Naive B cell (primary cell): ENCODE measurements at regions not wholly inside any gene's neighbourhood (a gene's known extent, or its start where the extent isn't known, plus 50 kb on each side); places are given as distances from the start of the nearest gene placed in this dataset.
"Not testable (repeated sequence)": the region's sequence is repeated elsewhere in the genome, so short reads cannot be mapped to it uniquely, and the experiment has no call there.

Experiments used
- ATAC-seq, 2 donors: fragments of 150-1000 bp; cut with Tn5 transposase; 2 replicates each; pipeline ENCODE4 v1.10.0; 2021; ENCODE audit warnings: low read depth in 2 of 2, mild to moderate bottlenecking in 2 of 2, moderate library complexity in 2 of 2
- DNase-seq: peaks from one replicate; pipeline ENCODE4 v3.0.0; 2022
- H3K27ac Mint-ChIP-seq, 6 donors: one replicate each; pipeline ENCODE4 v1.8.0; 2020 to 2022; ENCODE audit warnings: mild to moderate bottlenecking in 6 of 6, mixed read lengths in 6 of 6, moderate library complexity in 5 of 6, inconsistent platforms in 2 of 6
- H3K27me3 Mint-ChIP-seq, 3 donors: one replicate each; pipeline ENCODE4 v1.8.0; 2021 to 2022; ENCODE audit warnings: mixed read lengths in 3 of 3, mild to moderate bottlenecking in 1 of 3
- H3K36me3 Mint-ChIP-seq, 2 donors: one replicate each; pipeline ENCODE4 v1.8.0; 2020 to 2022; ENCODE audit warnings: mixed read lengths in 2 of 2, inconsistent platforms in 1 of 2, mild to moderate bottlenecking in 1 of 2
- H3K4me1 Mint-ChIP-seq, 3 donors: one replicate each; pipeline ENCODE4 v1.8.0; 2020 to 2022; ENCODE audit warnings: mixed read lengths in 3 of 3, inconsistent platforms in 1 of 3, mild to moderate bottlenecking in 1 of 3, moderate library complexity in 1 of 3
- H3K4me3 Mint-ChIP-seq, 8 donors: one replicate each; pipeline ENCODE4 v1.8.0; 2020 to 2022; ENCODE audit warnings: mild to moderate bottlenecking in 8 of 8, mixed read lengths in 8 of 8, moderate library complexity in 8 of 8, inconsistent platforms in 2 of 8
- H3K9me3 Mint-ChIP-seq, 7 donors: one replicate each; pipeline ENCODE4 v1.8.0; 2020 to 2022; ENCODE audit warnings: mixed read lengths in 7 of 7, mild to moderate bottlenecking in 5 of 7, inconsistent platforms in 2 of 7, moderate library complexity in 1 of 7

DNA sequence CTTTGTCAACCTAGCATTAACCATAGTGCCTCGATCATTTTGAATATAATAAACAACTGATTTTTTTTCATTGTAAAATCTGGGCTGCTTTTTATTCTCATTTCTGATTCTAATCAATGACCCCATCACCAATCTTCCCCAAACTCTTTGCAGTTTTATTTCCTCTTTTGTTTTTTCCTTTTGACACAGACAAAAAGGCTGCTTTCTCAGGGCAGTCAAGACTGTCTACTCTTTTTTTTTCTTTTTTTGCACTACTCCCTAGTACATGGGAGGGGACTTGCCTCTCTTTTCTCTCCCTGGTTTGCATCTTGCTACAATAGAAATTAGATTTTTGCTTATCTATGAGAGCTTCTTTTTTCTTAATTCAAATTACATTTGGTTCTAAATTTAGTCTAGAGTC is 987.9 kb downstream of the ADGRL2 start:
- H3K9me3 Mint-ChIP-seq, result peaks cover 4 to 27% (median 10%) of the 10 kb centered on the region in 7 donors
- ATAC-seq (no peak), DNase-seq (no peak)
- no peak overlapping the region for H3K4me3 Mint-ChIP-seq
- no peaks in the 10 kb centered on the region for H3K27me3 Mint-ChIP-seq
- no peaks in the 10 kb centered on the region for H3K36me3 Mint-ChIP-seq
- no peaks in the 10 kb centered on the region for H3K4me1 Mint-ChIP-seq
- peak overlapping the region in 1 of 6 donors; percentile 94 for H3K27ac Mint-ChIP-seq

DNA sequence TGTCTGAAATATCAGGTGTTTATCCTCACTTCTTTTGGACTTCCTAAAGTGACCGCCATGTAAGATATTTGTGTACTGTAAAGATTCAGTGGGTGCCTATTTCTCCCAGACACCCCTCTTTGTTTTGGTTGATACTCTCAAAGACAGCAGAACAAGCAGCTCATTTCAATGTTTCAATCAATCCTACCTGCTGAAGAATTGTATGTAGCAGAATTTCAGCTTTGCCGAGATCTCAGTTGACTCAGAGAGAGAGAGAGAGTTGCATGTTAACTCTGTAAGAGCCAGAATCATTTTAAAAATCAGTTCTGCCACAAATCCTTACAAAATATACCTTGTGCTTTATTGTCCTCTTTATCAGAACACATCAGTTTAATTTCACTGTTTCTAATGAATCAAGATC is 987.3 kb downstream of the ADGRL2 start:
- H3K9me3 Mint-ChIP-seq, result peaks cover 4 to 27% (median 10%) of the 10 kb centered on the region in 7 donors
- H3K36me3 Mint-ChIP-seq, result no peaks in the 10 kb centered on the region
- no peak overlapping the region for H3K4me3 Mint-ChIP-seq
- H3K27me3 Mint-ChIP-seq, result no peaks in the 10 kb centered on the region
- ATAC-seq (no peak), DNase-seq (no peak)
- H3K27ac Mint-ChIP-seq, result peak overlapping the region in 1 of 6 donors; percentile 6
- H3K4me1 Mint-ChIP-seq, result no peaks in the 10 kb centered on the region

DNA sequence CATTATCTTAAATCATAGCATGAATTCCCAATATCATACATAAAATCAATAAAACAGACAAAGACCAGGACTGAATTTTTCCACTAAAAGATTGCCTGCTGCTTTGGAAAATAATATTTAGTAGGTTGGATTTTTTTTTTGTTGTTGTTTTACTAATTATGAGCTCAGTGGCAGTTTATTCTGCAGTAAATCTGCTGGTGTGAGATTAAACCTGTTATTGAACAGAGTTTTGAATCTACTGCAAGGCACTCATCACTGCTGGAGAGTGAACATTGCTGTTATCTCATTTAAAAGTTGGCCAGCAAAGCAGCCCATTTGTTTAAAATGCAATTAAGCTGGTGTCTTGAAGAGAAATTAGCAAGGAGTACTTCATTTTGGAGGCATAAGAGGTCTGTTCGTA is 986.1 kb downstream of the ADGRL2 start:
- no peak overlapping the region for H3K27ac Mint-ChIP-seq
- no peak overlapping the region for H3K4me3 Mint-ChIP-seq
- H3K4me1 Mint-ChIP-seq, result no peaks in the 10 kb centered on the region
- no peaks in the 10 kb centered on the region for H3K27me3 Mint-ChIP-seq
- DNase-seq (no peak), ATAC-seq (no peak)
- H3K36me3 Mint-ChIP-seq, result no peaks in the 10 kb centered on the region
- H3K9me3 Mint-ChIP-seq, result peaks cover 2 to 24% (median 11%) of the 10 kb centered on the region in 7 donors

DNA sequence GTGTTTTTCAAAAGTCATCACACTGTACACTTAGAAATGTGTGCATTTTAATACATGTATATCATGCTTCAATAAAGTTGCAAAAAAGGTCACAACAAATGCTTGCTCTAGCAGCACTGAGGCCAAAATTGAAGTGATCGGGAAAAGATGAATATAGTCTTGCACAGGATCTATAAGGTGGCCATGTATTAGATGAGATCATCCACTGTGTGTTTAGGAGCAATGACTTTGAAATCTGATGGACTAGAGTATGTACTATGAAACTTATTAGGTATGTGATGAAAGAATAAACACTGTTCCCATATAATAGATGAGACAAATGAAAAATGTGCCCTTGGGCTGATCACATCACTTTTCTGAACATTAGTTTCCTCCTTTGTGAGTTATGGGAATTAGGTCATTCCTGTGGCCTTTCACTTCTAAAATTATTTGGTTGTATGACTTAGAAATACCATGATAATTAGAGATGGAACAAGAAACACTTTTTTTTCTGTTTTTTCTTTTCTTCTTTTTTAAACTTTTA is 984.6 kb downstream of the ADGRL2 start:
- Mint-ChIP-seq H3K4me3 (no peak overlapping the region), H3K27me3 (no peaks in the 10 kb centered on the region), H3K9me3 (peaks cover 0 to 9% (median 4%) of the 10 kb centered on the region in 7 donors), H3K36me3 (no peaks in the 10 kb centered on the region), H3K4me1 (no peaks in the 10 kb centered on the region), H3K27ac (no peak overlapping the region)
- DNase-seq, result no peak
- ATAC-seq, result no peak

GRCh38 chr1:82783044-82783443 is 982.3 kb downstream of the ADGRL2 start:
- Mint-ChIP-seq H3K27ac (no peak overlapping the region), H3K27me3 (no peaks in the 10 kb centered on the region), H3K36me3 (no peaks in the 10 kb centered on the region), H3K4me1 (no peaks in the 10 kb centered on the region), H3K4me3 (no peak overlapping the region), H3K9me3 (peaks cover 0 to 3% (median 0%) of the 10 kb centered on the region in 7 donors)
- no peak for DNase-seq
- no peak for ATAC-seq

GRCh38 chr1:82782599-82782998 is 981.9 kb downstream of the ADGRL2 start:
- Mint-ChIP-seq H3K27me3 (no peaks in the 10 kb centered on the region), H3K4me1 (no peaks in the 10 kb centered on the region), H3K27ac (no peak overlapping the region), H3K9me3 (peaks cover 0 to 6% (median 0%) of the 10 kb centered on the region in 7 donors), H3K4me3 (no peak overlapping the region), H3K36me3 (no peaks in the 10 kb centered on the region)
- DNase-seq, result no peak
- ATAC-seq, result no peak

DNA sequence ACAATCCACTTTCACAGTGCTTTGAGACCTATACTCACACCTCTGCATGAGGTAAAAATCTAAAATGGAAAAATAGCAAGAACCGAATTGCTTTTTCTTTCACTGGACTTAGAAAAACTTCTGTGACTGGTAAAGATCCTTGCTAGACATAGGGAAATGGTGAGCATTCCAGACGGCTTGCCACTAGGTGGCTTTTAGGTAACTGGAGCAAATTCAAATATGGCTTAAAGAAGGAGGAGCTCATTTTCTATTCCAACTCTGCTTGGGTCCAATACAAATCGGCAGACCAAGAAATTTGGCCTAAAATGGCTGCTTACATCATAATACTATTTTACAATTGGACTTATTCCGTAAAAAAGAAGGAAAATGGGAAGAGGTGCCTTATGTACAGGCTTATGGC is 977.9 kb downstream of the ADGRL2 start:
- no peaks in the 10 kb centered on the region for H3K27me3 Mint-ChIP-seq
- H3K27ac Mint-ChIP-seq, result no peak overlapping the region
- no peak overlapping the region for H3K4me3 Mint-ChIP-seq
- no peaks in the 10 kb centered on the region for H3K36me3 Mint-ChIP-seq
- no peaks in the 10 kb centered on the region for H3K4me1 Mint-ChIP-seq
- peaks cover 0 to 15% (median 2%) of the 10 kb centered on the region in 7 donors for H3K9me3 Mint-ChIP-seq
- DNase-seq, result no peak
- ATAC-seq, result no peak

DNA sequence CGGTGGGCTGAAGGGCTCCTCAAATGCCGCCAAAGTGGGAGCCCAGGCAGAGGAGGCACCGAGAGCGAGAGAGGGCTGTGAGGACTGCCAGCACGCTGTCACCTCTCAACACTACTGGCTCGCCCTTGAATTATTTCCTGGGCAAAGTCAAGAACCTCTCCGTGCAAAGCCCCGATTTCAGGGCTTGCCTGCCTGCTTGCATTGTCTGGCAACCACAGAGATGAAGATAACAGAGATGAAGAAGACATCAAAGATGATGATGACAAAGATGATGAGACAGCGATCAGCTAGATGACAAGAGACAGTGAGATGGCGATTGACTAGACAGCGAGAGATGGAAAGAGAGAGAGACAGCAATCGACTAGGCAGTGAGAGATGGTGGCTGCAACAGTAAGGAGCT is 976.5 kb downstream of the ADGRL2 start:
- DNase-seq, result no peak
- Mint-ChIP-seq H3K9me3 (peaks cover 0 to 15% (median 2%) of the 10 kb centered on the region in 7 donors), H3K27ac (no peak overlapping the region), H3K4me1 (no peaks in the 10 kb centered on the region), H3K4me3 (no peak overlapping the region), H3K27me3 (no peaks in the 10 kb centered on the region), H3K36me3 (no peaks in the 10 kb centered on the region)
- no peak for ATAC-seq

- not testable (repeated sequence) for H3K36me3 Mint-ChIP-seq, ATAC-seq
Measured at GRCh38 chr1:82776730-82777129, 976.0 kb downstream of the ADGRL2 start.

GRCh38 chr1:82775406-82776000 is 974.8 kb downstream of the ADGRL2 start:
- Mint-ChIP-seq H3K4me3 (no peak overlapping the region), H3K36me3 (no peaks in the 10 kb centered on the region), H3K27ac (no peak overlapping the region), H3K27me3 (no peaks in the 10 kb centered on the region), H3K9me3 (peaks cover 0 to 15% (median 2%) of the 10 kb centered on the region in 7 donors), H3K4me1 (no peaks in the 10 kb centered on the region)
- DNase-seq (no peak), ATAC-seq (no peak)

More at GRCh38 chr1:82776730-82777129, 976.0 kb downstream of the ADGRL2 start:
- H3K27ac Mint-ChIP-seq, H3K4me1 Mint-ChIP-seq, H3K4me3 Mint-ChIP-seq, DNase-seq, H3K27me3 Mint-ChIP-seq: not testable (repeated sequence)
- peaks cover 0 to 15% (median 2%) of the 10 kb centered on the region in 7 donors for H3K9me3 Mint-ChIP-seq

DNA sequence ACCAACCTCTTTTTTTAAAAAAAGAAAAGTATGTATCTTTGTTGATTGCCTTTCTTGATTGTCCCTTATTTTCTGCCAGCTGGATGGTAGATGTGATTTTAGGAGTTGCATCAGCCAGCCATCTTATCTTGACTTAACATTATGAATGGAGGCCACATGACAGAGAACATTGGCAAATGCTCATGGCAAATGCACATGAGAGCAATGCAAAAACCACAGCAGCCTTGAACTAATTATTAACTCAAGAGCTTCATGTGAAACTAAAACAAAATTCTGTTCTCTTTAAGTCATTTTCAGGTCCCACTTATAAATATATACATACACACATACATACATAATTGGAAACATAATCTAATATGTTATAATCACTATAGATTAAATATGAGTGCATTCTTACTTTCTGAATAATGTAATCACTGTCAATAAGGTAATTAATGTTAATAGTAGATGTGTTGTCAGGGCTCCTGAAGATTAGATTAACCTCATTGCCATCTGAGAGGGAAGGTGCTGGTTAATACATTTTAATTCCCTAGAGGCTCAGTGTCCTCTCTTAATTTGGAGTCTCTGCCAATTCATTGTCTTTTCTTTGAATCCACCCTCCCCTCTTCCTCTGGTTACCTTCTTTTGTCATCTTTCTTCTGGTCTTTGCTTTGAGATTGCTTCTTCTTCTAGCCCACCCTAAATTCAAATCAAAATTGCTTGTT is 962.2 kb downstream of the ADGRL2 start:
- DNase-seq, result no peak
- Mint-ChIP-seq H3K4me3 (no peak overlapping the region), H3K27me3 (no peaks in the 10 kb centered on the region), H3K4me1 (no peaks in the 10 kb centered on the region), H3K9me3 (peaks cover 0 to 4% (median 0%) of the 10 kb centered on the region in 7 donors), H3K36me3 (no peaks in the 10 kb centered on the region), H3K27ac (peak overlapping the region in 1 of 6 donors; percentile 41)
- no peak for ATAC-seq

DNA sequence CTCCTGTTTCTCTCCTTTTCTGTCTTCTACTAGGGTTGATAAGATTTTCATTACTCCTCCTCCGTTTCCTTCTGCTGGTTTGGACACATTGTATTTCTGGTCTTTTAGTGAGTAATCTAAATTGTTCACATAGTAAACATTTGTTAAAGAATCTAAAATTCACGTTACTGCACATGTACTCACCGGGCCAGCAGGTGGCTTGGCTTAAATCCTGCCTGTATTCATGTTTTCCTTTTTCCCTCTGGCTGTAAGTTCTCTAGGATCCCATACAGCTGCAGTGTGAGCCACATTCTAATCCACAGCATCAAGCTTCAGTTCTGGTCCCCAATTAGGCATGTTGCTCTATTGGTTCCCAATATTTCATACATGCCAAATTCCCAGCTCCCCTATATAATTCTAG is 958.3 kb downstream of the ADGRL2 start:
- DNase-seq, result no peak
- H3K27me3 Mint-ChIP-seq, result no peaks in the 10 kb centered on the region

GRCh38 chr1:82755671-82756070 is 954.9 kb downstream of the ADGRL2 start:
- Mint-ChIP-seq H3K9me3 (peaks cover 0 to 4% (median 0%) of the 10 kb centered on the region in 7 donors), H3K27ac (no peak overlapping the region)

More for the DNA sequence above, 958.3 kb downstream of the ADGRL2 start:
- Mint-ChIP-seq H3K36me3 (no peaks in the 10 kb centered on the region), H3K9me3 (peaks cover 0 to 4% (median 0%) of the 10 kb centered on the region in 7 donors), H3K27ac (no peak overlapping the region), H3K4me1 (no peaks in the 10 kb centered on the region), H3K4me3 (no peak overlapping the region)
- ATAC-seq, result no peak

DNA sequence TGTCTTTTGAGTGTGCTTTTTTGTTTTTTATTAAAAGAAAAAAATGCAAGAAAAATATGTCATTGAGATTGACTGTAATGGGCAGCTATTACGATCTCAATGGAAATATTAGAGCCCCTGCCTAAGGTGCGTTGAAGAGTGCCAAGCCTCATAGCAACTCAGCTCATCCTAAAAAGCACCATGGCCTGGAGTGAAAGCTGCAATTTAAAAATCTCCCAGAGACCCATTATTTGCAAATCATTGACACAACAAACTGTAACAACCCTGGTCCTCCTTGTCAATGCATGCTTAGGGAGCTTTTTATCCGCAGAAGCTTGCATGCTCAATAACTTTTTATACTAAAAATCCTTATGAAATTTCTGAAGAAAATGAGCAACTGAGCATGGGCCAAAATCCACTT is 954.5 kb downstream of the ADGRL2 start:
- Mint-ChIP-seq H3K9me3 (peaks cover 0 to 4% (median 0%) of the 10 kb centered on the region in 7 donors), H3K4me1 (no peaks in the 10 kb centered on the region), H3K27me3 (no peaks in the 10 kb centered on the region), H3K4me3 (no peak overlapping the region), H3K36me3 (no peaks in the 10 kb centered on the region), H3K27ac (no peak overlapping the region)
- DNase-seq (no peak), ATAC-seq (no peak)

More at GRCh38 chr1:82755671-82756070, 954.9 kb downstream of the ADGRL2 start:
- Mint-ChIP-seq H3K4me1 (no peaks in the 10 kb centered on the region), H3K36me3 (no peaks in the 10 kb centered on the region), H3K27me3 (no peaks in the 10 kb centered on the region), H3K4me3 (no peak overlapping the region)
- no peak for DNase-seq
- no peak for ATAC-seq
